ENCODE measurements at regions not wholly inside any gene's neighbourhood (a gene's known extent, or its start where the extent isn't known, plus 50 kb on each side); places are given as distances from the start of the nearest gene placed in this dataset.
"Not testable (repeated sequence)": the region's sequence is repeated elsewhere in the genome, so short reads cannot be mapped to it uniquely, and the experiment has no call there.

DNA sequence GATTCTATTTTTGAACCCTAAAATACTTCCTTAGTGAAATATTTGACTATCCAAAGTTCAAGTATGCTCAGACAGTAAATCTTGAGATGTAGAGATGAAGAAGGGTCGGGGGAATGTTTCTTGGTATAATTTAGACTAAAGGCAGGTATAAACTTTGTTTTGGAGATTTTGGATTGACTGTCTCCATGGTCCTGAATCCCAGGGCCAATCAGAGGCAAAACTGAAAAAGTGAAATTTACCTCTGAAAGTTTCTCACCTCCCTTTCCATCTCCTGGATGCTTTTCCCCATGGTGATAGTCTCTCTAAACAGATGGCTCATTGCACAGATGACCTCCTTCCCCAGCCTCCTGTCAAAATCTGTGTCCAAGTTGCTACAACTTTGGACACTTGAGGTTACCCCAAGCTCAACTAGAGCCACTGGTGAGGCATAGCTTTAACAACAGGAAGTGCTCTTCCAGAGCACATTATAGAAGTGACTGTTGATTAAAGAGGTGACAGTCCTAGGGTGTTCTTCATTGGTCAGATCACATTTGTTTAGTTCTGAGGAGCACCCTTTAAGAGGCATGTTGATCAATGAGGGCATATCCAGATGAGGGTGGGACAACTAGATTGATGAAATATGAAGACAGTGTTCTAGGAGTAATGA lies 128.4 kb downstream of the AKAP11 start:
- DNase-seq = no peak

DNA sequence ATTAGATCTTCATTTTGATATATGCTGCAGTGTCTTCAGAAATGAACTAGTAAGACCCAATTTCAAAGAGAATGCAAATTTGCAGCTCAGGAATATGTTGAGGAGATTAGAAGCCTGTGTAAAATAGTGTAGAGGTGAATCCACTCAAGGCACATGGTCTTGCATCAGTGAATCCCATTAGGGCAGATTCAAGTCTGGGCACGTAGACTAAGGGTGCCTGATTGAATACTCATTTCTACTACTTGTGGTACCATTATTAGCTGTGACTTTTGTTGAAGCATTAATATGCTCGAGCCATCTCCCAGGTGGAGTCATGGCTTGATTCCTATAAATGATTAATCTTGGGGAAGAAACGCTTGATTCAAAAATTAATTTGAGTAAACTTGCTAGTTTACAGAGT lies 129.4 kb downstream of the AKAP11 start:
- no peak for DNase-seq

DNA sequence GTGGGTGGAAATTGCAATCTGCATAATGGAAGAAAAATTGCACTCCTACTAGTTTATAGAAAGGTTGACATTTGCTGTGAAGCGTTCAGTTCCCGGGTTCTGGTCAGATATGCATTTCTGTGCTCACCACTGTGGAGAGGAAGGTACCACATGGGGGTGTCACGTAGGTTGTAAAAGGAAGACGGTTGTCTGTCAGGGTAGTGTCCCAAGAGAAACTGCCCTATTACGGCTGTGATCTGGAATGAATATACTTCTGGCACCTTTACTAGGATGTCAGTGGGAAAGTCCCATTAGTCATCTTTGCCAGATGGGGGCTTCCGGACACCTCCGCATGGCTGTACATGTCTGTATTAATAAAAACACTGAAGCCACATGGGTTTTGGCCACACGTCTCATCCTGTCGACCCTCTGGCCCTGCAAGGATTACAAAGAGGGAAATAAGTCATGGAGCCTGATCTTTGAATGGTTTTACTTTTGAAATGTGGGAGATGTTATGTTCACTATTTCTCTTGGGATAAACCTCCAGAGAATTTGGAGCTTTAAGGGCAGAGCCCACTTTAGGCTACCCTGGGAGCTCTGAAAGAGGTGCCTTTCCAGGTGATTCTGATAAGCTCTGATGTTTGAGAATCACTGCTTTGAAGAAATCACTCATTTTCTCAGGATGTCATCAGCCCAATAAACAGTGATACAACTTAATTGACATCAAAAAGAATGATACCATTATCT lies 133.9 kb downstream of the AKAP11 start:
- DNase-seq = peak; percentile 14

DNA sequence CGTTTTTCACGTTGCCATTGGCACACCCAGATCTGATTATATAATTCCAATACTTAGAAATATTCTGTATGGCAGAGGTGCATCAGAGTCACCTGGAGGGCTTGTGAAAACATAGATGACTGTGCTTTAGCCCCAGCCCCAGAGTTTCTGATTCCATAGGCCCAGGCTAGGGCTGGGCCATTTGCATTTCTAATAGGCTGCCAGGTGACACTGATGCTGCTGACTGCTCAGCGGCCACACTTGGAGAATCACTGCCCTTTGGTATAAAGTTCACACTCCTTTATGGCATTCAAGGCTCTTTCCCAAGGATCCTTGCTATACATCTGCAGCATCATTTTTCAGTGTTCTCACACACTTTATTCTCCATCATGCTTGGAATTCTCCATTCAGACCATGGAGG lies 137.1 kb downstream of the AKAP11 start:
- DNase-seq = no peak

DNA sequence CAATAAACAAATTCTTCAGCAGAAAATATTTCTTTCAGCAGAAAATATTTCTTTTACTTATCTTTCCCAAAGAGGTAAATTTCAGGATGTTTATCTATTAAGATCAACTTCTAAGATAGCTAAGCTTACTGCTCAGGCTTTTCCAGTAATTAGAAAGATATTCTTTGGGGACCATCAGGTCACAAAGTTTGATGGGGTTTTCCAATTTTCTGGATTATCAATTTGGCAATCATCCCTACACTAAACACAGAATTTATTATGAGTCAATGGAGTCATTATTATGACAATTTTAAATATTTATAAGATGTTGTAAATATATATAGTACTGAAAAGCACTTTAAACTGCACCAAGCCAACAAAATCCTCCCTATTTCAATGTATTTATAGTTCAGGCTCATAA lies 137.6 kb downstream of the AKAP11 start:
- DNase-seq = no peak

DNA sequence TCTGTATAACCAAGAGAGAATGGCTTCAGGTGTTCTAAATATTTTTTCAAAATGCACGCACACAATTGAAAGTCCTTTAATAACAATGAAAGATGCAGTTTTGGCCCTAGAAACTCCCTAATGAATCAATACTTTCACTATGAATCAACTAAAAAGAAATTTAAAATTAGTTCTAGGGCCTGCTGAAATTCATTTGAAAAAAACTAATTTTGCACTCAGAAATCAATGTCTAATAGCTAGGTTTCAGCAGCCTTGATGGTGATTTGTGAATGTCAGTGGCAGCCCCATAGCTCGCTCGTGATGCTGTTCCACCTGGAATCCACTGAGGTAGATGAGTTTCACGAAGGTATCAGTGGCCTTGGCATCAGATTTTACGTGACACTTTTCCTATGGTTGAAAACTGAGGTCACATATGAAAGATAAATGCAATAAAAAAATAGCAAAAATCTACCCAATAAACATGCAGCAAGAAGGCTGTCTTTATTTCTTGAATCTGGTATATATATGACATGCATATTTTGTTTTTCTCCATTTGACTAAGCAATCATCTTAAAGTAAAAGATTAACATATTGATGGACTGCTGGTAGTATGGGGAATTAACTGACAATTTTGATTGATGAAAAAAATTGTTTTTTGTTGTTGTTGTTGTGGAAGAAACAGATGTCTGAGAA lies 141.0 kb downstream of the AKAP11 start:
- DNase-seq = no peak

DNA sequence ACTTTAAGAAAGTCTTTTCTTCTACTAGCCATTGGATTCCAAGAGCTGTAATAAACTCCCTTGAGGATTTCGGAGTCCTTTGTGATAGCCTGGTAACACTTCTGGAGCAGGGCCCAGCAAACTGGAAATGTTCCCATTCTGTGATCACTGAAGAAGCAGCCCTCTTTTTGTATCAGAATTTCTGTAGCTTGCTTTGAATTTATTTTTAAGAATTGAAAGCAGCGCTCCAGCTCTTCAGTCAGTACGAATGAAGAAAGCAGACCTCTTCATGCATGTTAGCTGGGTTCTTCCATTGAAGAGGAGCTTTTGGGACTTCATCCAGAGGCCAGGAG lies 141.5 kb downstream of the AKAP11 start:
- no peak for DNase-seq

DNA sequence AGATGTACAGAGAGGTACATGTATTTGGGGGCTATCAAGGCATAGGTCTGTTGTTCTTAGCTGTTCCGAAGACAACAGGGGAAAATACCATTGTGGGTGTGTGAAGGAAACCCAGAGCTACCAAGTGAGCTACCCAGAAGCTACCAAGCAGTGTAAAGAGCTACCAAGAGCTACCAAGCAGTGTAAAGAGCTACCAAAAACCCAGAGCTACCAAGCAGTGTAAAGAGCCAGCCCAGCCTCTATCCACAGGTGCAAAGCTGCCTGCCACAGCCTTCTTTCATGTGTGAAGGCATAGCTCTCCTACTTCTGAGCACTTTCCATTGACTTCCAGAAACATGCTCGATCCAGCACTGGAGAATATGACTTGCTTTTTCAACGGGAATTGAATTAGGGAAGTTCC lies 145.7 kb downstream of the AKAP11 start:
- DNase-seq = no peak

DNA sequence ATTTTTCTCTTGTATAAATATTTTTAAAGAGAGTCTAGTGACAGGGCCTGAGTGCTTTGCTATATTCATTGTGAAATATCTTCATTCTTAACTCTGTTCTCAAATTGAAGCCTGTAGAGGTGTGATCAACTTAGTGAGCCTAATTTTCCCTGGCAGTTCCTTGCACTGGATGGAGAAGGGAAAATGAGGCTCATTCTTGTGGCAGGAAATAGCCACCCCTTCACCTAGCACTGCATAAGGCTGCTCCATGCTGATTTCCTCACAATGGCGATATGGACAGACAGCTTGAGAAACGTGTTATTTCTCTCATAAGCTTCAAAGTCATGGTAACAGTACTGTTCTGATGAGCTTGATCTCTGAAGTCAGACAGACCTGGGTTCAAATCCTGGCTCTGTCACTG lies 146.2 kb downstream of the AKAP11 start:
- no peak for DNase-seq

DNA sequence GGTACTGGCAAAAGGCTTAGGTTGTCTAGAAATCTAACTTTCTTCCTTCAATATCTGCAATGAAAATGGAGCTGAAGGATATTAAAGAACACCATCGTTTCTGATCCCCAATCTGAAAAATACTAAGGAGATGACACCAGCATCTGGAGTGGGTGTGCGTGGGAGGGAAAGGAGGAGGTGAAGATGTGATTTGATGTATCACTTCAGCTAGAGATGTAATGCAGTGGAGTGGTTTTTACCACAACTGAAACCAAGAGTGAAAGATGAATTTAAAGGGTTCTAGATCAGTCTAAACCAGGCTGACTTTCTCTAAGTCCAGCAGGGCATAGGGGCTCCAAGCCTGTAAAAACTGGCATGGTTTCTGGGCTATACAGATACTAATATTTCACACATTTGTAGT lies 148.4 kb downstream of the AKAP11 start:
- no peak for DNase-seq

DNA sequence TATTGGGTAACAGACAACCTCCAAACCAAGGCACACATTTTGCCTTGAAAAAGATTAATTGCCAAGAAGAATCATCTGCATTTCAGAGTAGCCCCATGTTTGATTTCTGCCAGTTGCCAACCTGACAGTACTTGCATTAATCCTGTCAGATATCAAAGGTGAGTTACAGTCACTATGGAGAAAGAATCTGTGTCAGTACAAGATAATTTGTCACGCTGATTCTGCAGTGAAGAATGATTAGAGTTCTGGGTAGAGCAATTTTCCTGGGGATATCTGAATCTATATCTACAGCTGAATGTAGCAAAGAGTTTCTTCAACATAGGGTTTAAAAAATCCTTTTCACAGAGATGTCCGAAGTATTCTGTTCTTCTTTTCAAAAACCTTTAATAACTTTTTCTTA lies 150.7 kb downstream of the AKAP11 start:
- DNase-seq = no peak

DNA sequence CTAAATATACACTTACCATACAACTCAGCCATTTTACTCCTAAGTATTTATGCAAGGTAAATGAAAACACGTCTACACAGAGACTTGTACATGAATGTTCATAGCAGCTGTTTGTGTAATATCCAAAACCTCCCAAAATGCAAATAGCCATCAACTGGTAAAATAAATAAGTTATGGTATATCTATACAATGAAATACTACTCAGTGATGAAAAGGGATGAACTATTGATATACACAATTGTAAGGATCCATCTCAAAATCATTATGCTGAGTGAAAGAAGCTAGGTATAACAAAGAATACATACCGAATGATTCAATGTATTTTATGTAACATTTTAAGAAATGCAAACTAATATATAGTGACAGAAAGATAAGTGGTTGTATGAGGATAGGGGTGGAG lies 149.8 kb upstream of the TNFSF11 start:
- DNase-seq = no peak

DNA sequence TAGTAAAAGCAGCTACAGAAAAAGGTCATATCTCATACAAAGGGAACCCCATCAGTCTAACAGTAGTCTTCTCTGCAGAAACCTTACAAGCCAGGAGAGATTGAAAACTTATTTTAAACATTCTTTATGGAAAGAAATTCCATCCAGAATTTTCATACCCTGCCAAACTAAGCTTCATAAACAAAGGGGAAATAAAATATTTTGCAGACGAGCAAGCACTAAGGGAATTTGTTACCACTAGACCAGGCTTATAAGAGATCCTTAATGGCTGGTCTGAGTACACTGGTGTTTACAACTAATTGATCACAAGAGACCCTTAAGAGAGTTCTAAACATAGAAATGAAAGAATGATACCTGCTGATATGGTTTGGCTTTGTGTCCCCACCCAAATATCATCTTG lies 128.6 kb upstream of the TNFSF11 start:
- DNase-seq = no peak

DNA sequence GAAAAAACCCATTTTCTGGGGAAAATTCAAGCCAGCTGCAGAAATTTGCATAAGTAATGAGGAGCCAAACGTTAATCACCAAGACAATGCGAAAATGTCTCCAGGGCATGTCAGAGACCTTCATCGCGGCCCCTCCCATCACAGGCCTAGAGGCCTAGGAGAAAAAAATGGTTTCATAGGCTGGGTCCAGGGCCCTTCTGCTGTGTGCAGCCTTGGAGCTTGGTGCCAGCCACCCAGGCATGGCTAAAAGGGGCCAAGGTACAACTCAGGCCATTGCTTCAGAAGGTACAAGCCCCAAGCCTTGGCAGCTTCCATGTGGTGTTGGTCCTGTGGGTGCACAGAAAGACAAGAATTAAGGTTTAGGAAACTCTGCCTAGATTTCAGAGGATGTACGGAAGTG lies 127.4 kb upstream of the TNFSF11 start:
- DNase-seq = not testable (repeated sequence)

DNA sequence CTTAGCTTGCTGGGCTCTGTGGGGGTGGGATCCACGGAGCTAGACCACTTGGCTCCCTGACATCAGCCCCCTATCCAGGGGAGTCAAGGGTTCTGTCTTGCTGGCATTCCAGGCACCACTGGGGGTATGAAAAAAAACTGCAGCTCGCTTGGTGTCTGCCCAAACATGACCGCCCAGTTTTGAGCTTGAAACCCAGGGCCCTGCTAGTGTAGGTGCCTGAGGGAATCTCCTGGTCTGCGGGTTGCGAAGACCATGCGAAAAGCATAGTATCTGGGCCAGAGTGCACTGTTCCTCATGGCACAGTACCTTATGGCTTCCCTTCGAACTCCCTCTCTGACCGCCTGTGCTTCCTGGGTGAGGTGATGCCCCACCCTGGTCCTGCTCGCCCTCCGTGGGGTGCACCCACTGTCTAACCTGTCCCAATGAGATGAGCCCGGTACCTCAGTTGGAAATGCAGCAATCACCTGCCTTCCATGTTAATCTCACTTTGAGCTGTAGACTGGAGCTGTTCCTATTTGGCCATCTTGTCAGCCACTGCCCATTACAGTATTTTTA lies 120.8 kb upstream of the TNFSF11 start:
- DNase-seq = no peak

DNA sequence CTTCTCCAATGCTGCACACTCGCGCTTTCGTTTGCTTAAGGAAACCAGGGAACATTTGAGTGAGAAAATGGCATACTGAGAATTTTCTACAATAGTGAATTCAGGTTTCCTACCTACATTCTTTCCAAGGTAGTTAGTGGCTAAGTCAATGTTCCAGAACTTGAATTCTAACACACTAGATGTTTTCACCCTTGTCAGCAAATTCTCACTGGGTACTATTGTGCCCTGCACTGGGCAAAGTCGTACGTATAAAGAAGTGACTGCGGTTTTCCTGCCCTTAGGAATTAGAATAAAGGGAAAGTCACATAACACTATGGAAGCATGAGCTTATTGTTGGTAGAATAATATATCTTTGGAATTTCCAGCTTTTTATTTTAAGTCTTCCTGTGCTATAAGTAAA lies 119.2 kb upstream of the TNFSF11 start:
- no peak for DNase-seq

DNA sequence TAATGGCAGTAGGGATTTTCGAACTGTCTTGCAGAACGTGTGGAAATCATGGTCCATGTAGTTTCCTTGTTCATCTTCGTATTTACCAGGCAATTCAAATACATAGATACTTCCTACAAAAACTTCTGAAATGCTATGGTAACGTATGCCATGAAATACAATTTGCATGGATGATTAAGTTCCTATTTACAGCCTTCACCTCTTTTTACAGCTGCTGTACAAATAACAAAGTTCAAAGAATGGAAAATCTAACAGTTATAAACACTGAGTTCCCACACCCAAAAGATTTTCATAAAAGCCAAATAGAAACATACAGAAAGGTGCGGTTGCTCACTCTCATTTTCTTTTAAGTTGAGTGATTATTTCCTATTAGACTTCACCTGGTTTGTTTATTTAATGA lies 115.8 kb upstream of the TNFSF11 start:
- DNase-seq = no peak

DNA sequence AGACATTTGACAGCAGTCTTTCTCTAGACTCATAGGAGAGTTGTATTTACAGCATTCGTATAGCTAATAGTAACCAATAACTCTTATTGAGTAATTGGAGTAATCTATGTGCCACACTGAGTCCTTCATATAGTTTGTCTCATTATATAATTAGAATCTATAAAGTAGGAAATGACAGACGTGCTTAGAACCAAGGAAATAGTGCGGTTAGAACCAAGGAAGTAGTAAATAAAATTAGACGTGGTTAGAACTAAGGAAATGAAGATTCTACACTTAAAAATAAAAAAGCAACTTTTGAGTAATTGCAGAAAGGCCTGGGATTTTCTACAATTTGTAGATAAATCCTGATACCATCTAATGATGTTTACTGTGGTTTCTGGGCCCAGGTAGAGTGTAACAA lies 107.8 kb upstream of the TNFSF11 start:
- DNase-seq = no peak

DNA sequence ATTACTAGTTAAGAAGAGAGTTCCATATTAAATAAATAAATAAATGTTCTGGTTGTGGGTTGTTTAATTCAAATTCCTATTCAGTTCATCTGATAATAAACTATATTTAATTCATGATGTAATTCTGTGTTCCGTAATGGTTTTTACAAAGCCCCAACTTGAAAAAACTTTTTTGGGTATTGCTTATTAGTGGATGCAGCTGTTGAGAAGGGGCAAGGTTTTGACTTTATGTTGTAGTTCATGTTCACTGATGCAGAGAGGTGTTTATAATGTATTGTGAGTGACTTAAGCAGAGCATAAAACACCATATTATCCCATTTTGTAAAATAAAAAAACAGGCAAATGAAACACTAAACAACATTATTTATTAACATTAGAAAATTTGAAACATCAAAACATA lies 107.3 kb upstream of the TNFSF11 start:
- no peak for DNase-seq

DNA sequence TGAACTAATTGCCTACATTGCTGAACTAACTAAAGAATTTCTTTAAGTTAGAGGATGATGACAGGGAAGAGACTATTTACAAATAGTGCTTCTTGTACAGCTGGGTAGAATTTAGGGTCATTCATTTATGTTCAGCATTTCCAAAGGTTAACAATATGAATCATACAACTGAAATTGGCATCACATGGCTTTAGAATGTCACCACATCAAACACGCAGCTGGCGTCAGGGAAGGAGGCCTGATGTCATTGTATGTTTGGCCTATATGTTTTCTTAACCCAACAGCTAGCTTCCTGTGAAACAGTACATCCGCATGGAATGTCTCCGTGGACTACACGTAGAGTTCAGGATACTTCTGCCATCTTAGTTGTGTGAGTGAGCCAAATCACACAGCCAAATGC lies 99.0 kb upstream of the TNFSF11 start:
- DNase-seq = no peak

DNA sequence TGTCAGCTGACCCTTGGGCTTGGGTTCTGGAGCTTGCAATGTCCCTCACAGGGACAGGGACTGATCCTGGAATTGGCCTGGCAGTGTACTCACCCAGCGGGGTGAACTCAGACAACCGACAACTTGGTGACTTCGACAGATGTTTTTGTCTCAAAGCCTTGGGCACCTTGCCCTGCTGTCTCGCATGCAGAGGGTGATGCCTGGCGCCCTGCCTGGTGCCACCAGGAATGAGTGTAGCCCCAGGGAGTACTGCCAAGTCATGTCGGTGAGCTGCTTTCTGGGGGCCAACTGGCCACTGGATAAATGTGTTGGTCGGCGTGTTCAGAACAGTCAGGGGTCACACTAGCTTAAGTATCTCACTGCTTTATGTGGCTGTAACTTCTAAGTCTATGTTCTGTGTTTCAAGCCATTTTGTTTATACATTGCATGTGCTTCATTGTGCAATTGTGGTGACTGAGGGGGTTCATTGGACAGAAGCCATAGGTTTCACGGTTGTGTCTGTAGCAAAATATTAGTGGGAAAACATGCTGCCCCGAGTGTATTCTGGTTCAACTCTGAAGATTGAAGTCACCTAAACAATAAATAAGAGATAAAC lies 96.3 kb upstream of the TNFSF11 start:
- DNase-seq = no peak

DNA sequence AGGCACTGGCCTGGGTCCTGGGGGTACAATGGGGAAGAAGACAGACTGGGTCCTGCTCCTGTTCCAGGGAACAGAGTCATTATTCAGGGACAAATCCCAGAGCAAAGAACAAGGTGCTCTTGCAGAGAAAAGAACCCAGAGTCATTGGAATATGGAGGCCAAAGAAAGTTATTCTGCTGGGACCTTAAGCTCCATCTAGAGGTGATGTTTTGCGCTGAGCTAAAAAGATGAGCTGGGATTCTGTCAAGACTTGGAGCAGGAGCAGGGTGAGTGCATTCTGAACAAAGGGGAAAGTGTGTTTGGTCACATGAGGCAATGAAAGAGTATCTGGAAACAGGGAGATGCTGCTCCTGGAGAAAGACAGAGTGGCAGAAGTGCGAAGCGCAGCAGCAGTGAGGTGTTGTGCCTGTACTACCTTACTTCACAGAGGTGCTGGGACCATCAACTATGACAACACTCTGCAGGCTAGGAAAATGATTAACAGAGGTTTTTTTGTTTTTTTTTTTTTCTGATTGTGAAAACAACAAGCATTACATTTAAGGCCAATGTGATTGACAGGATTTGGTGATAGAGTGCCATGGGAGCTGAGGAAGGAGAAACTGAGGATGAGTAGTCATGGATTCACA lies 95.3 kb upstream of the TNFSF11 start:
- DNase-seq = no peak

DNA sequence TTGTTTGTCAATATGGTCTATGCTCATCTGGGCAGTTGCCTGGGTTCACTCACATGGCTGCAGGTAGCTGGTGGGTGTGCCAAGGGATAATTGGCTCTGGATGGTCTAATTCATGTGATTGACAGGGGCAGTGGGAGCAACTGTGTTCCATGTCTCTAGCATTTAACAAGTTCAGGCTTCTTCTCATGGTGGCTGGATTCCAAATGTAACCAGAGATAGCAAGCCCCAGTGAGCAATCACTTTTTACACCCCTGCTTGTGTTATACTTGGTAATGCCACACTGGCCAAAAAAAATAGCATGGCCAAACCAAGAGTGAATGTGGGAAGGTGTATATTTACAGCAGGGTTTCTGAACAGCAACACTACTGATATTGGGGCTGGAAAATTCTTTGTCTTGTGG lies 89.6 kb upstream of the TNFSF11 start:
- no peak for DNase-seq

All from activated effector memory CD4-positive, alpha-beta T cell treated with Interleukin-2 at 50 U/mL for 16 hours (primary cell).